DMS53 treated with DMSO at 0.1 percent for 48 hours (cell line): ENCODE measurements at regions not wholly inside any gene's neighbourhood (a gene's known extent, or its start where the extent isn't known, plus 50 kb on each side); places are given as distances from the start of the nearest gene placed in this dataset.
A peak's percentile ranks its signal among the peaks of the same experiment; 100 is the strongest.

ENCODE experiments used
- DNase-seq: peaks from one replicate; lab custom pipeline; 2025; ENCODE audit not compliant: unreplicated experiment; lab: John Stamatoyannopoulos, UW

DNA sequence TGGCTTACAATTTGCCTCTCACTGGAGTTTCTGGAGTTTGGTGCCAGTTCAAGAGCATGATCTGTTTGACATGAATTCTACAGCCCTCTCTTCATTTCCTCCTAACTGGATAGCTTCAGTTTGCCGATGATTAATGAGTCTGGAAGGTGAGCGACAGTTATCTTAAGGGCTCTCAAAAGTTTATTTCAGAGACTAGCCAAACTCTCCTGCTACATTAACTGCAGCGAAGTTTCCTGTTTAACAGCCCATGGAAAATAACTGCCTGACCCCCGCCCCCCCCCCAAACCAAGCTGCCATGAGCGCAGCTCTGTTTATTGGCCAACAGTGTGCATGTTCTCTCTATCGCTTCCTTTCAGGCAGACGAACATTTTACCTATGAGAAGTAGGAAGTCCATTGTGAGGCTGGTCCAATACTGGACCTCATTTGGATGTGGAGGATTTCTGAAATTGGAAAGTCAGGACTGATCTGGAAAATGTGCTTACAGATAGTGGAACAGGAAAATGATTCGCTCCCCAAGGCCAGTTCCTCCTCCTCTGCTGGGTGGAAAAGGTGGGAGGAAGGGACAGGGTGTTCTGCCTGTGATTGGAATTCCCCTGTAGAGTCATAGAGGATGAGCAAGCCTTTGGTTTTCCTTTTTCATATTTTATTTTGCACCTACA lies 522.2 kb upstream of the JAG1 start:
- DNase-seq: no peak

DNA sequence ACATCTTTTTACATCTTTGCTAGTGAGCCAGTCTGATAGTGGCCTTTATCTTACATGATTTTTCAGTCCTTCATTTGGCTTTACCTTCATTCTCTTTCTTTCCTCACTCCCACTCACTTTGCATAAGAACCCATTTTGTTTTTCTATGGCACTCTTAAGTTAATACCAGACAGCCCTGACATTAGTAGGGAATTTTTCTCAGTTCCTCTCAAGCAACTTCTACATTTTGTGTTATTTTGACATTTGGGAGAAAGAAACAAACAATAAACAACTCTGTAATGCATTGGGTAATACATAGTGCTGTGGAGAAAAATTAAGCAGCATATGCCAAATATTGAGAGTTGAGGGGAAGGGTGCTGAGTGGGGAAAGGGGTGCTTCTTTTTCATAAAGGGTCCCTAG lies 524.1 kb upstream of the JAG1 start:
- no peak for DNase-seq

DNA sequence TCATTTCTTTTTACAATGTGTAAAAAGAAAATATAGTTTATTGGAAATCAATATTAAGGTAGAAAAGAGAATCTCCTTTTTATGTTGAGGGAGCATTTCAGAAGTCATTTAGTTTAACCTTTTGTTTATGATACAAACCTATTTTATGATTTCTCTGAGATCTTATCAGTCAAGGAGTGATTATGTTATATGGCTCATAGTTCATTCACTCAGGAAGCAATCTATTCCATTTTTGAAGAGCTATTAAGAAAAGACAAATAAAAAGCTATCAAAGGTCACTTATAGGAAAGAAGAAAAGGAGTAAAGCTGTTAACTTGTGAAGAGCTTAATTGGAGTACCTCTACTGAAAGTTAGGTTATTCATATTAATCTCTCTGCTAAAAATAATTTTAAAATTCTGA lies 526.6 kb upstream of the JAG1 start:
- no peak for DNase-seq

DNA sequence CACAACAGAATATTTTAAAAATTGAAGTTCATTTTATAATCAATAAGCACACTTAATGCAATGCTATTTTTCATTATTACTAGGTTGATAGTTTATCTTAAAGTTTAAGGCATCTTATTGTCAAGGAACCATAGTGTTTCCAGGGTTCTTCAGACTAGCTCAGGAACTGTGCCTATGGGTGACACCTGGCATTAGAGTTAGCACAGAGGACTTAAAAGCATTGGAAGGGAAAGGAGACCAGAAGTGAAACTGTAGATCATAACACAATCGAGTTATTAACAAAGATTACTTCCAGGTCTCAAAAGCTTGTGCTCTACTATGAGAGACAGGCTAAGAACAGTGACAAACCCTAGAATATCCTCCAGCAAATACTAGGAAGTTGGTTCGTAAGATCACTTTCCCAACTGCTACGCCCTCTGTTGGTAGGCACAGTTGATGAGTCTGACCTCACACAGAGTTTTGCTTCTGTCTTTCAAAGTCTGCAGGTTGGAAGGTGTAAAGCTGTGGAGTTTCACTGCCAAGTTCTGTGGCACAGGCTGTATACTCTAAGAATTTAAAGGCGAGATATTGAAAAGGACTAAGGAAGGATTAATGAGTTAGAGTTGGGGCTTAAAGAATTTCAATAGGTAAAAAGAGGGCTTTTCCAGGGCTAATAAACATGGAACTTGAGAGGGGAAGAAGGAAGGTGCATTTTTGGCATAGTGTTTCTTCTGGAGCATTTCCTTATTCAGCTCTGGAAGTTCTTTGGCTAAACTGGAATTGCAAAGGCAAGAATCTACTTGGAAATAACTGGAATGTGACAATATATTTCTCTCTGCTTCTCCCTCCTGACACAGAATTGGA lies 531.3 kb upstream of the JAG1 start:
- DNase-seq: peak; percentile 78

DNA sequence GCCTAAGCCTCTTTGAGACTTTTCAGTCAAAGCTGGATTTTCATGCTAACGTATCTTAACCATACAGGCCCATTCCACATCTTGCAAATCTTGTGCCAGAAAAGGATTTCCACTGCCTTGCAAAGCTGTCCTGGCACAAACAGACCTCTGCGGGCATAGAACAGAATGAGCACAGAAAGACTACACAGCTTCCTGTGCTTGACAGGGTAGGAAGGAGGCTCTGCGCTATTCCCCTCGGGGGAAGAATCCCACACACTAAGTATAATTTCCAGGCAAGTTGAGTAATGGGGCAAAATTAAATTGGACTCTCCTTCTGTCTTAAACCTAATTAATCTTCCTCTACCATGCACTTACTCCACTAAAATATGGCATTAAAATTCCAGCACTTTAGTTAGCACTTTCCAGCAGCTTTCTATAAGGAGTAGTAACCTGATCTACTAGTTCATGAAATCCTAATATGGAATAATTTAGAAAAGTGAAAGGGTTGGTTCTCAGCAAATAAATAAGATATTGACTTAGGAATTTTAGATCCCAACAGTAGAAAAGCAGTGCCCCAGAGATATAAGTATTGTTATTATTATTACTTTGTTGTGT lies 532.1 kb upstream of the JAG1 start:
- DNase-seq: no peak

DNA sequence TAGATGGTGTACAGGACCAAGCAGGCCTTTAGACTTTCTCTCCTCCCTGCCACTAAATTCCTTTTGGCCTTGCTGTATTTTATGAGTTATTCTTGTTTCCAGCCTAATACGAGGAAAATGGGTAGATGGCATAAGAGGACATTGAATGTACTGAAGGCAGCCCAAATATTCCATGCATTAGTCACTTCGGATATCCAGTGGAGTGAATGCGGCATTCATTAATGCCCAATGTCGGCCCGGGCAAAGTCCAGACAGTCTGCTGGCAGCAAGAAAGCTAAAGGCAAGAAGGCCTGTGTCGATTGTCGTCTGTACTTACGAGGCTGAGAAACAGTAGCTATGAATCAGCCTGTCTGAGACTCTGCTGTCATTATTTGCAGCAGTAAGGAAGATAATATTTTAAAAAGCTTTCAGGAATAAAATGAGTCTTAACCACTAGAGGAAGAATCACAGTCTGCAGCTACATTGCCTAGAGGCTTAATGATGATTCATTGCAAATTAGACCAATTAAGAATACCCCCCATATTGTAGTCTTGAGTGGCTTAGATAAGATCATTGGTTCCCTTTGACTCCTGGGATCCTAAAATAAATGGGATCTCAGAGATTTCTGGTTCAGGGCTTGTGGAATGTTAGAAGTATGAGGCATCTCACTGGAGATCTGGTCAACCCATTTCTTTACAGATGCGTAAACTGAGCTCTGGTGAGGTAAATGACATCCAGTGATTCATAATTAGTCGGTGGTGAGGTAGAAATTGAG lies 534.1 kb upstream of the JAG1 start:
- DNase-seq: no peak

DNA sequence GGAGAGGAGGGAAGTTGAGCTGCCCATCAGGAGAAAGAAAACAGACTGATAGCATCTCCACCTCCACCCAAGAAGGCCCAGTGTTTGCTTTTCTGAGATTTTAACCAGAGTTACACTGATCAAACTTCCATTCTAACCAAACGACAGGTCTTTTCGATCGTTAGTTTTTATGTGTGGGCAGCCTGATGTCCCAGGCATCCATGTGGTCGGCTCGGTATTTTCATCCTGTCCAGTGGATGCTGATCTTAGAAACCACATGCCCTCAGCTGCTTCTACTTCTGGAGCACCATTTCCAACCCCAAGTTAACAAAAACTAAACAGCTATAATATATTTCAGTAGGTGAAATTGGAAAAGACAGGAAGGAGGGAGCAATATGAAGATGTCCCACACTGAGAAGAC lies 536.8 kb upstream of the JAG1 start:
- DNase-seq: no peak

DNA sequence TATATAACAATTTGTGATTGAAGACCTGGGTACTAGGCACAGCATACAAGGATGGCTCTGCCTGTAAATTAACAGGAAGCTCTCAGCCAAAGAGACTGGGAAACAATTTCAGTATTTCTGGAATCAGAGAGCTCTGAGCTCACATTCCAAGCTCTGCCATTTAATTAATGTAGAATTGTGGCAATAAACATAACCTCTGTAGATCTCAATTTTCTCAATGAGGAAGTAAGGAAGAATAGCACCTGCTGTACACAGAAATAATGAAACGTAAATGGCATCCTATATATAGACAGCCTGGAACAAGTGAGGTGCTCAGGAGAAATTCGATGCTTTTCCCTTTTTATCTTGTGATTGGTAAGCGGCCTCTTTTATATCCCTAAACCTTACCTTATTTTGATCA lies 538.5 kb upstream of the JAG1 start:
- no peak for DNase-seq

DNA sequence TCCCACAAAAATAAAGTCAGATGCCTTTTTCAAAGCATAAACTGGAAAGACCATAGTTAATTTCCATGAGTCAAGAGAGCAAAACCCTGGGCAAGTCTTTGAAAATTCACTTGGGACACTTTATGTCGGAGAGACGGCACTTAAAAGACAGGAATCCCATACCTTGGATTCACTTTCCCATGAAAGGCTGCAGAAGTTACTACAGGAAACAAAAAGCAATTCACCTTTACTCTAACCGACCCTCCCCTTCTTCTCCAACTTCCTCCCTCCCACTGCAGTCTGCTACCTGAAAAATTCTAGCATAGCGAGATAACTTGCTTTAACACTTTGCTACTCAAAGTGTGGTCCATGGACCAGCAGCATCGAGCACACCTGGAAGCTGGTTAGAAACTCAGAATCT lies 539.1 kb upstream of the JAG1 start:
- no peak for DNase-seq

DNA sequence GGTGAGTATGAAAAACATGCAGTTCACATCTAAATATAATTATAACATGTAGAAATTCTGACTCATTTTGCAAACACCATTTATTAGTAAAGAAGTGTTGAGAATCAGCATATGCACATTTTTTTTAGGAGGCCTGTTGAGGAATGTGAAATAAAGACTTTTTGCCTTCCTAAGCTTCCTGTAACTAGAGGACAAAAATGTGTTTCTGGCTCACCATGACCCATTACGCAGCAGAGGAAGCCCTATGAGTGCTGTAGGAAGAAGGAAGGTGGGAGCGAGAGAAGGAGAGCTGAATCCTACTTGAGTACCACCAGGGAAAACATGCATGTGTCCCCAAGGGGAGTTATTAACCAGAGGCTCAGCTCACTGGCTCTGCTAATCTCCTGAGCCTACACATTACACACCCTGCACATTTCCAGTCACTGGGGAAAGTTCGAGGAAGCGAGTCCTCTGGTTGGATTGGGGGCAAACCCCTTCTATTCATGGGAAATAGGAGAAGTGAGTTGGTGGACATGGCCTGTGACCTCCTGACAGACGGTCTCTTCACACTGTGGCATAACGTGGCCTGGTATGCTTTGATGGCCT lies 540.5 kb upstream of the JAG1 start:
- no peak for DNase-seq

DNA sequence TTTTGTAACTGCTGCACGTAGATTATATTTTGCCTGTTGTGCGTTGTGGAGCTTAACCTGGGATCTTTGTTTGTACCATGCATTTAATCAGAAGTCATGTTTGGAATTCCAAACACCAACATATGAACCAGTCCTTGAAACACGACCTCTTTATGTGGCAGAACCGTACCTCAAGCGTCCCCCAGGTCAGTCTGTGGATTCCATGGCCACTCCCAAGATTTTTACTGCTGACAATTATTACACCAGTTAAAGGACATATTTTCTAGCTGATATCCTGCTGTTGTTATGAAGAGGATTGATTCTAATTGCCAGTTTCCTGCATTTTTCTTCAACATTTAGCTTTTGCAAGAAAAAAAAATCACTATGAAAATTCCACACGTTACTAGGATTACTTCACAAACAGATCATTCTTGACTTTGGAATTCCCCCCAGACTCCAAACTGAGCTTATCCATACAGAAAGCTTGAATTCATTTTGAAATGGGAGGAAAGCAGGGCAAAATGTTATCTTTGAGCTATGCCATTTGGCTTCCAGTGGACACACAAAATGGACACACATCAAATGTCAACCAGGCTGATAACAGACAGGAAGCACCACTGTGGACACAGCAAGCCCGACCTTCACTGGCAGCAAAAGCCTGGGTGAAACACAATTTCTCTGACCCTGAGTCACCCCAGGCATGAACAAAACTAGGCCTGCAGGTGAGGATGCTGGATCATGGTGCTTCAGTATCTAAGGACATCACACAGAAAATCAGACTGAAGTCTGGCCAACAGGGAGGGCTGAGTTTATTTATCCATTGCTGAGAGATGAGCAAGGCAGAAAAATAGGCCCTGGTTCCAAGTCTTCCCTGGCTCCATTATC lies 542.9 kb upstream of the JAG1 start:
- no peak for DNase-seq

DNA sequence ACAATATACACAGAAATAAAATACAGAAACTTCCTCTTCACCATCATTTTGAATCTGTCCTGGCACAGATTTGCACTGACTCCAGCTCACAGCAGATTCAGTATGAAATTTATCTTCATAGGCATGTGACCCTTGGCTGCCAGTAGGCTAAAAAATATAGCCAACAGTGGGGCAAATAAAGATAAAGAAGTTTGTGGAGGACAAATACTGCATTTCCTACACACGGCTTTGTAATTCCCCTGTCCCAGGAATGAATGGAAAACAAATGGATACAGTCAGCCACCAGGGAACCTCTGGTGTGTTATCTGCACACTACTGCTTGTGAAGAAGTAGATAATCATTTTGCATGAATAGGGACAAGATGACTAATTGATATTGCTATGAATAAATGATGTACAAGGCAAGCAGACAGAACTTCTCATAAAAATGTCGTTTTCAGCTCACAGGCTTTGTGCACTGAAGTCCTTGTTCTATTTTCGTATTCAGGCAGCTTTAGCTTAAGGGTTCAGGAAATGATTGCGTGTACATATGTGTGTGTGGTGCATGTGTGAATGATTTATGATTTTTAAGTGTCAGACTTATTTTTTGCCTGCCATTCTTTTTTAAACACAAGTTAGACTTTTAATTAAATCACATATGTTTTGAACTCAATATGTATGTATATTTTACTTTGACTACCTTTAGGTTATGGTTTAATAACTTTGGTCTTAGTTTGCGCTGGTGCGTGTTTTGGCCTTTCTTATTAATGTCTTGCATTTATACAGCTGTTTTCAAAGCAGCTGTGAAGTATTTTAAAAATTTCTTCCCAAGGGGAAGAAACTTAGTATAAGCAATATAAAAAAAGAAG lies 543.8 kb upstream of the JAG1 start:
- DNase-seq: no peak

DNA sequence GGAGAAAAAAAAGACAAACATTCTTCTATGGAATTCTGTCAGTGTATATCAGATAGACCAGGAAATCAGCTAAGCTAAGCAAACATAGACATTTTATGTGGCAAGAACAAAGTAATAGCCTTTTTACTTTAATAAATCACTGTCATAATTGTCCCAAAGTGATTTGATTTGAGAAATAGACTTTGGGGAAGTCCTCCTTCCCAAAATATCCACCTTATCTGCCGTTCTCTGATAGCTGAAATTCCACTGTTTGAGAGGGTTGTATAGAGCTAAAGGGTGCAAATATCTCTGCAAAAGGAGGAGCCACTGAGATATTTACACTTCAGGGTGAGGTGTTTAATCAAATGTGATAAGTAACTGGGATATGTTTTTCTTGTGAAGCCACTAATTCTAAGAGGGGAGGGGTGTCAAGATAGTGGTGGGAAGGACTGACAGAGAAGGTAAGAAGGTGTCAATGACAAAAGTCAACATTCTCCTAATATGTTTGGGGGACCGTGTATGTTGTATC lies 544.4 kb upstream of the JAG1 start:
- DNase-seq: no peak

DNA sequence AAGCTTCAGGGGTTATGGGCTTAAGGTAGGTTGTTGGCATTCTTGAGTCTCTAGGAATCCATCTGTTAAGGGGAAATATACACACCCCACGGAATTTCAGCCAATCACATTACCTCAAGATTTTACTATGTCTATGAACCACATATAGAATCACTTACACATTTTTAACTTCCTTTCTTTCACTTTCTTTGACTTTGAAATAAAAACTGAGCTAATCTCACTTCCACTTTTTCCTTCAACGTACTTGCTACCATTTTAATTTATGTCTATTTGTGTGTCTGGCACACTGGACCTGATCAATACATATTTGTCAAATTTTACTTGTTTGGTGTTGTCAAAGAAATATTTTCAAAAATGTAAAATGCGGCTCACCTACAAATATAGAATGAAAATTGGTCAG lies 545.4 kb upstream of the JAG1 start:
- no peak for DNase-seq

DNA sequence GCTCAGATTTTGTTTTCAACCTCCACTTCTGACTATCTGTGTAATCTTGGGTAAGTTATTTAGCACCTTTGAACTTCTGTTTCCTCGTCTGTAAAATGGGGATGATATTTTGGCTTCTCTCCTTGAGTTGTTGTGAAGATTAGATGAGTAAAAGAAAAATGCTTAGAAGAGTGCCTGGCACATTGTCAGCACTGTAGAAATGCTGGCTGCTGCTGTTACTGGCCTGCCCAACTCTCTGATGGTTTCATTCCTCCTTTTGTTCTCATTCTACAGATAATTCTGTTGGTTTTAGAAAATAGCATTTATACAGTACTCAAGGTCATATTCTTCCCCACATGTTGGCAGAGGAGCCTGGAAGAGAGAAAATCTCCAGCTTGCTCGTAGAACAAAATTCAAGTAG lies 547.2 kb upstream of the JAG1 start:
- no peak for DNase-seq

DNA sequence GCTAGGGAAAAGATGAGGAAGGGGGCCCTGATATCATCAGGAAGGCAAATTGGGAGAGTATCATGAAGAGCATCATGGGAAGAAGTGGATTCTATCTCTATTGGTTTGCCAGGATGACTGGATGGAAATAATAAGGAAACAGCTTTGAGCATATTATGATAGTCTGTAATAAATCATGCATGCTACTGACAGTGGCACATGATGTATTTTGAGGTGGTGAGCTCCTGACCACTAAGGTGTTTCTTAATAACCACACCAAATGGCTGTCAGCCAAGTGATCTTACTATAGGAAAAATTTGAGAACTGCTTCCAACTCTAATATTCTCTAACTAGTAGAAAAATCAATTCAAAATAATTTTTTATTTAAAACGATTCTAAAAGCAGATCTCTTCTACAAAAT lies 548.4 kb upstream of the JAG1 start:
- no peak for DNase-seq

DNA sequence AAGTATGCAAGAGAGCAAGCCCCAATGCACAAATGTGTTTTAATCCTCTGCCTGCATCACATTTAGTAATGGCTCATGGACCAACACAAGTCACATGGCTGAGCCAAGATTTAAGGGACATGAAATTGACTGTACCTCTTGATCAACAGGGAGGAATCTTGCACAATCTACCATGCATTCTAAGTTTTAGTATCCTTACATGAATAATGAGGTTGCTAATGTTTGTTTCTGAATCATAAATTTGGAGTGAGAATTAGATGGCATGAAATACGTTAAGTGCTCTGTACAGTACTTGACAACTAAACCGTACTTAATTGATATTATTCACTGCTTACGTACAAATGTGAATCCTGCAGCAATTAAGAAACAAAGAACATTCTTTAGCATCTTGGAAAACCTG lies 553.8 kb upstream of the JAG1 start:
- no peak for DNase-seq

DNA sequence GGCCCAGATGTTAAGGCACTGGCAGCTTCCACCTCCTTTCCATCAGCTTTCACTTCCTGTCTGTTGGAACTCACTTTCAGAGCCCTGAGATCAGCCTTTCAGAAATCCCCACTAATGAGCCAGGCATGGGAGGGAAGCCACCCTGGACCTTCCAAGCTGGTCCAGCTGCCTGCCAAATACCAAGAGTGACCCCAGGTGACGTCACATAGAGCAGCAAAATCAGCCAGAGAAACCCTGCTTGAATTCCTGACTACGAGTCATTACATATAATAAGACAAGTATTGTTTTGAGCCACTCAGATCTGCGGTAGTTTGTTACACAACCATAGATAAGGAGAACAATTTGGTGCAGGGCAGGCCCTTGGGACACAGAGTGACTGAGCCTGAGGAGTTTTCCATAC lies 556.0 kb upstream of the JAG1 start:
- DNase-seq: no peak

DNA sequence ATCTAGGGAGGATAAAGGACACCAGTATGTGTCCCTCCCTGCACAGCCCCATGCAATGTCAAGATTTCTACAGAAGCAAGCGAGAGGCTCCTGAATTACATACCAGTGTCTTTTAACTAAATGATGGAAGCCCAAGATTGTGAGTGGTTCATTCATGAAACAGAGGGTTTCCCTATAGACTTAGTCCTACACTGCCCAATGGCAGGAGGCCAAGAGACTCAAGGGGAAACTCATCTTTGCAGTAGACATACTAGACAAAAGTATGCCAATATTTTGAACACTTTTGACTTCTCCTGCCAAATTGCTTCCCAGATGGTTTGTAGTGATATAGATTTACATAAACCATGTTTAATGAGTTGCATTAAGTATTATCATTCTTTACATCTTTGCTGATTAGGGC lies 557.2 kb upstream of the JAG1 start:
- DNase-seq: no peak
